GM23338 (cell line): ENCODE measurements at regions not wholly inside any gene's neighbourhood (a gene's known extent, or its start where the extent isn't known, plus 50 kb on each side); places are given as distances from the start of the nearest gene placed in this dataset.
A peak's percentile ranks its signal among the peaks of the same experiment; 100 is the strongest.

Experiments used
- ATAC-seq: fragments of 200-7000 bp; cut with Tn5 transposase; 3 replicates; pipeline ENCODE4 v1.9.1; 2020
- DNase-seq: peaks from one replicate; pipeline ENCODE4 v3.0.0-alpha.2; 2015; ENCODE audit warnings: low spot score
- H2AFZ ChIP-seq: fragments of 200-600 bp; sonication (generic); 2 replicates; pipeline ENCODE4 v1.8.0; 2016; ENCODE audit warnings: antibody characterized with exemption, mild to moderate bottlenecking, moderate library complexity
- H3F3A ChIP-seq: fragments of 200-600 bp; sonication (generic); replicated peaks from 2 replicates; pipeline ENCODE4 v1.8.0; 2017; ENCODE audit warnings: antibody characterized with exemption, mixed run types, low read depth
- H3K27ac ChIP-seq: fragments of 200-600 bp; sonication (generic); 2 replicates; pipeline ENCODE4 v1.6.1; 2016; ENCODE audit warnings: low read depth
- H3K27me3 ChIP-seq: fragments of 200-600 bp; sonication (generic); 2 replicates; pipeline ENCODE4 v1.8.0; 2016; ENCODE audit warnings: mild to moderate bottlenecking, mixed run types, moderate library complexity; ENCODE audit not compliant: insufficient read depth
- H3K36me3 ChIP-seq: fragments of 200-600 bp; sonication (generic); 2 replicates; pipeline ENCODE4 v1.8.0; 2016; ENCODE audit warnings: mild to moderate bottlenecking; ENCODE audit not compliant: insufficient read depth
- H3K4me1 ChIP-seq: fragments of 200-600 bp; sonication (generic); 2 replicates; pipeline ENCODE4 v1.8.0; 2016; ENCODE audit warnings: mild to moderate bottlenecking, moderate library complexity; ENCODE audit not compliant: insufficient read depth
- H3K4me2 ChIP-seq: fragments of 200-600 bp; sonication (generic); 2 replicates; pipeline ENCODE4 v1.7.1; 2017; ENCODE audit warnings: mixed run types
- H3K4me3 ChIP-seq: fragments of 200-600 bp; sonication (generic); 2 replicates; pipeline ENCODE4 v1.6.1; 2016; ENCODE audit warnings: mixed run types
- H3K79me2 ChIP-seq: fragments of 200-600 bp; sonication (generic); replicated peaks from 2 replicates; pipeline ENCODE4 v1.8.0; 2017; ENCODE audit warnings: mild to moderate bottlenecking; ENCODE audit not compliant: insufficient read depth
- H3K9me2 ChIP-seq: fragments of 200-600 bp; sonication (generic); 2 replicates; pipeline ENCODE4 v1.8.0; 2017; ENCODE audit not compliant: insufficient read depth
- H4K20me1 ChIP-seq: fragments of 200-600 bp; sonication (generic); replicated peaks from 2 replicates; pipeline ENCODE4 v1.8.0; 2017; ENCODE audit warnings: mild to moderate bottlenecking; ENCODE audit not compliant: insufficient read depth
- H3K27ac Mint-ChIP-seq: 2 replicates; pipeline ENCODE4 v1.8.0; 2020; ENCODE audit warnings: inconsistent platforms, mild to moderate bottlenecking, moderate library complexity, mixed read lengths
- H3K27me3 Mint-ChIP-seq: 3 replicates; pipeline ENCODE4 v1.8.0; 2022; ENCODE audit warnings: low read depth, mild to moderate bottlenecking, moderate library complexity, mixed read lengths, inconsistent platforms; ENCODE audit not compliant: insufficient read depth, poor library complexity
- H3K36me3 Mint-ChIP-seq: 3 replicates; pipeline ENCODE4 v1.8.0; 2021; ENCODE audit warnings: low read depth, mild to moderate bottlenecking, inconsistent platforms, moderate library complexity, mixed read lengths
- H3K4me1 Mint-ChIP-seq: 3 replicates; pipeline ENCODE4 v1.8.0; 2020; ENCODE audit warnings: mild to moderate bottlenecking, inconsistent platforms, mixed read lengths
- H3K4me3 Mint-ChIP-seq: 3 replicates; pipeline ENCODE4 v1.8.0; 2021; ENCODE audit warnings: moderate library complexity, mild to moderate bottlenecking, inconsistent platforms, mixed read lengths
- H3K9me3 Mint-ChIP-seq: 3 replicates; pipeline ENCODE4 v1.8.0; 2020; ENCODE audit warnings: moderate library complexity, mild to moderate bottlenecking, inconsistent platforms, mixed read lengths
- CREB1 ChIP-seq: fragments of 250-450 bp; sonication (Bioruptor Pico); IDR thresholded peaks from 2 replicates; pipeline ENCODE4 v1.5.0; 2020; ENCODE audit warnings: low read depth, mild to moderate bottlenecking, moderate library complexity
- EZH2 ChIP-seq: fragments of 200-600 bp; sonication (generic); IDR thresholded peaks from one replicate; pipeline ENCODE4 v1.8.0; 2017; ENCODE audit warnings: antibody characterized with exemption, mild to moderate bottlenecking, low read depth; ENCODE audit not compliant: unreplicated experiment
- EZH2phosphoT487 ChIP-seq: fragments of 200-600 bp; sonication (generic); IDR thresholded peaks from one replicate; pipeline ENCODE4 v1.8.1; 2018; ENCODE audit warnings: antibody characterized with exemption; ENCODE audit not compliant: unreplicated experiment
- JUNB ChIP-seq: IDR thresholded peaks from one replicate; pipeline ENCODE4 v1.6.1; 2016; ENCODE audit warnings: antibody characterized with exemption; ENCODE audit not compliant: unreplicated experiment
- NANOG ChIP-seq: IDR thresholded peaks from 2 replicates; pipeline ENCODE4 v1.6.1; 2016; ENCODE audit warnings: antibody characterized with exemption, borderline replicate concordance
- POLR2AphosphoS5 ChIP-seq: IDR thresholded peaks from 2 replicates; pipeline ENCODE4 v1.6.1; 2016; ENCODE audit warnings: antibody characterized with exemption, low read depth
- STAT1 ChIP-seq: IDR thresholded peaks from one replicate; pipeline ENCODE4 v1.6.1; 2016; ENCODE audit warnings: antibody characterized with exemption; ENCODE audit not compliant: unreplicated experiment
- ZNF114 ChIP-seq: fragments of 250-450 bp; sonication (Bioruptor Pico); IDR thresholded peaks from 2 replicates; pipeline ENCODE4 v1.5.0; 2020; ENCODE audit warnings: mild to moderate bottlenecking, moderate library complexity
- ZNF331 ChIP-seq: fragments of 250-450 bp; sonication (Bioruptor Pico); IDR thresholded peaks from 2 replicates; pipeline ENCODE4 v1.5.0; 2020; ENCODE audit warnings: low read depth, mild to moderate bottlenecking, moderate library complexity
- TF ChIP-seq, protein P1 (sequence below): IDR thresholded peaks from 2 replicates; pipeline ENCODE4 v1.6.1; 2016; ENCODE audit warnings: antibody characterized with exemption
- TF ChIP-seq, protein P2 (sequence below): fragments of 250-450 bp; sonication (Bioruptor Pico); IDR thresholded peaks from 2 replicates; pipeline ENCODE4 v1.5.0; 2020; ENCODE audit warnings: mild to moderate bottlenecking, moderate library complexity

DNA sequence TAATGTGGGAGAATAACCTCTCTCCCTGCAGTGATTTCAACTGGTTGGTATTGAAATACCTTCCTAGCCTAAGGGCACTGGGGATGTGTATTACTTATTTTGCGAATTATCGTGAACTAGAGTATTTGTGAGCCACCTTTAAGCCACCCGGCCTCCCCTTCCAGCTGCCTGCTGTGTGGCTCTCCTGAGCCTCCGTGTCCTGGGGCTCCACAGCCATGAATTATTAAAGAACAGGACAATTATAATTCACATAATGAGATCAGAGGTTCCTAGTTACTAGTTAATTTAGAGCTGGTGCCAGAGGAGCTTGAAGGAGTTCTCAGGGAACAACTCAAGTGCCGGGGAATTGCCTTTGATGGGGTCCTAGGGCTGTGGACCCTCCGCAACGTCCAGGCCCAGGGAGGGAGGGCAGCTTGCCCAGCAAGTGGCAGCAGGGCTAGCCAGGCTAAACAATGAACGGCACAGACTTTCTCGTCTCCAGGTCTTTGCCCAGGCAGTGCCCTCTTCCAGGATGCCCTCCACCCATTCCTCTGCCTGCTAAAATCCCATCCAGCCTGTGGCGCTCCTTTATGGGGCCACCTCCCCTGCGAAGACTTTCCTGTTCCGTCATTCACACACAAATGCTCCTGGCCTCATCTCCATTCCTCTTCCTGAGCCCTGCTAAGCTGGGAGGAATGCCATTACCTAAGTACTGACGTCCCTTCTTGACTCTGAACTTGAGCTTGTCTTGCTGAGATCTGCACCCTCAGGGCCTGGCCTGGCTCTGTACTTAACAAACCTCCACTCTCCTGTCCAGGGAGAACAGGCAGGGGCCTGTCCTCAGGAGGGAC is 91.5 kb downstream of the RTL6 start:
- H3K27ac Mint-ChIP-seq: peak overlapping the region; percentile 57; the same call in 1 of the 2 replicates
- TF ChIP-seq STAT1: no peak
- no peak for TF ChIP-seq CREB1 (CRISPR knock-in tag)
- TF ChIP-seq NANOG: no peak
- TF ChIP-seq EZH2: no peak
- TF ChIP-seq, protein P1, sequence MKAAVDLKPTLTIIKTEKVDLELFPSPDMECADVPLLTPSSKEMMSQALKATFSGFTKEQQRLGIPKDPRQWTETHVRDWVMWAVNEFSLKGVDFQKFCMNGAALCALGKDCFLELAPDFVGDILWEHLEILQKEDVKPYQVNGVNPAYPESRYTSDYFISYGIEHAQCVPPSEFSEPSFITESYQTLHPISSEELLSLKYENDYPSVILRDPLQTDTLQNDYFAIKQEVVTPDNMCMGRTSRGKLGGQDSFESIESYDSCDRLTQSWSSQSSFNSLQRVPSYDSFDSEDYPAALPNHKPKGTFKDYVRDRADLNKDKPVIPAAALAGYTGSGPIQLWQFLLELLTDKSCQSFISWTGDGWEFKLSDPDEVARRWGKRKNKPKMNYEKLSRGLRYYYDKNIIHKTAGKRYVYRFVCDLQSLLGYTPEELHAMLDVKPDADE: no peak
- Histone ChIP-seq H3K36me3 (no peaks in the 10 kb centered on the region), H3F3A (no peaks in the 10 kb centered on the region), H3K9me2 (no peaks in the 10 kb centered on the region), H3K4me2 (peak overlapping the region; percentile 48; the same call in 1 of the 2 replicates), H3K4me3 (no peak overlapping the region), H3K27me3 (no peaks in the 10 kb centered on the region), H4K20me1 (no peaks in the 10 kb centered on the region), H3K27ac (no peak overlapping the region), H2AFZ (peak overlapping the region; percentile 94), H3K79me2 (no peaks in the 10 kb centered on the region), H3K4me1 (peaks cover 10% of the 10 kb centered on the region)
- H3K4me1 Mint-ChIP-seq: peaks cover 17% of the 10 kb centered on the region
- no peaks in the 10 kb centered on the region for H3K36me3 Mint-ChIP-seq
- peak; percentile 56 for DNase-seq
- ATAC-seq: peak; percentile 76
- peak overlapping the region; percentile 9; the same call in 1 of the 3 replicates for H3K4me3 Mint-ChIP-seq
- peaks cover 12% of the 10 kb centered on the region for H3K27me3 Mint-ChIP-seq
- H3K9me3 Mint-ChIP-seq: no peaks in the 10 kb centered on the region

DNA sequence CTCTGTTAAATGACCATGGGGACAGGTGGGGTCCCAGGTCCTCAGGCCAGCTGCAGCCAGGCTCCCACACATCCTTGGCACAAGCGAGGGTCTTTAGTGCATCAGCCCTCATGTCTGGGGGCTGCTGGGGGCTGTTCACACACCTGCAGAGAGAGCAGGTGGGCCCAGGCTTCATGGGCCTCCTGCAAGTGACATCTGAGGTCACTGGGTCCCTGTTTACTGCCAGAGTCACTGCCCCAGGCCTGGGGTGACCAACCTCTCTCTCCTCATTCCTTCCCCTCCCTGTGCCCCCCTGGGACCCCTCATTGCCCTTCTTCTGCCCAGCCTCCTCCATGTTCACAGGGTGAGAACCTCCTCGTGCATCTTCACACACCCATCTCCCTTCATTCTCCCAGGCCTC is 92.4 kb downstream of the RTL6 start:
- peaks cover 10% of the 10 kb centered on the region for H3K4me1 ChIP-seq
- peaks cover 14% of the 10 kb centered on the region for H3K27me3 Mint-ChIP-seq
- no peak for ATAC-seq
- no peaks in the 10 kb centered on the region for H3K9me3 Mint-ChIP-seq
- DNase-seq: no peak
- no peak overlapping the region for H3K4me2 ChIP-seq
- H3K4me3 Mint-ChIP-seq: no peak overlapping the region
- no peaks in the 10 kb centered on the region for H3K9me2 ChIP-seq
- H3K4me1 Mint-ChIP-seq: peaks cover 17% of the 10 kb centered on the region
- no peaks in the 10 kb centered on the region for H4K20me1 ChIP-seq
- H3K79me2 ChIP-seq: no peaks in the 10 kb centered on the region
- no peaks in the 10 kb centered on the region for H3K27me3 ChIP-seq
- H3K4me3 ChIP-seq: no peak overlapping the region
- no peak overlapping the region for H3K27ac Mint-ChIP-seq
- no peak overlapping the region for H2AFZ ChIP-seq
- H3K36me3 ChIP-seq: no peaks in the 10 kb centered on the region
- no peak overlapping the region for H3K27ac ChIP-seq
- no peaks in the 10 kb centered on the region for H3K36me3 Mint-ChIP-seq
- H3F3A ChIP-seq: no peaks in the 10 kb centered on the region
- TF ChIP-seq NANOG (no peak), JUNB (no peak), POLR2AphosphoS5 (no peak), EZH2phosphoT487 (no peak), ZNF114 (CRISPR knock-in tag) (no peak), ZNF331 (CRISPR knock-in tag) (no peak), STAT1 (no peak), CREB1 (CRISPR knock-in tag) (no peak)
- TF ChIP-seq, protein P1: no peak
- TF ChIP-seq, protein P2, sequence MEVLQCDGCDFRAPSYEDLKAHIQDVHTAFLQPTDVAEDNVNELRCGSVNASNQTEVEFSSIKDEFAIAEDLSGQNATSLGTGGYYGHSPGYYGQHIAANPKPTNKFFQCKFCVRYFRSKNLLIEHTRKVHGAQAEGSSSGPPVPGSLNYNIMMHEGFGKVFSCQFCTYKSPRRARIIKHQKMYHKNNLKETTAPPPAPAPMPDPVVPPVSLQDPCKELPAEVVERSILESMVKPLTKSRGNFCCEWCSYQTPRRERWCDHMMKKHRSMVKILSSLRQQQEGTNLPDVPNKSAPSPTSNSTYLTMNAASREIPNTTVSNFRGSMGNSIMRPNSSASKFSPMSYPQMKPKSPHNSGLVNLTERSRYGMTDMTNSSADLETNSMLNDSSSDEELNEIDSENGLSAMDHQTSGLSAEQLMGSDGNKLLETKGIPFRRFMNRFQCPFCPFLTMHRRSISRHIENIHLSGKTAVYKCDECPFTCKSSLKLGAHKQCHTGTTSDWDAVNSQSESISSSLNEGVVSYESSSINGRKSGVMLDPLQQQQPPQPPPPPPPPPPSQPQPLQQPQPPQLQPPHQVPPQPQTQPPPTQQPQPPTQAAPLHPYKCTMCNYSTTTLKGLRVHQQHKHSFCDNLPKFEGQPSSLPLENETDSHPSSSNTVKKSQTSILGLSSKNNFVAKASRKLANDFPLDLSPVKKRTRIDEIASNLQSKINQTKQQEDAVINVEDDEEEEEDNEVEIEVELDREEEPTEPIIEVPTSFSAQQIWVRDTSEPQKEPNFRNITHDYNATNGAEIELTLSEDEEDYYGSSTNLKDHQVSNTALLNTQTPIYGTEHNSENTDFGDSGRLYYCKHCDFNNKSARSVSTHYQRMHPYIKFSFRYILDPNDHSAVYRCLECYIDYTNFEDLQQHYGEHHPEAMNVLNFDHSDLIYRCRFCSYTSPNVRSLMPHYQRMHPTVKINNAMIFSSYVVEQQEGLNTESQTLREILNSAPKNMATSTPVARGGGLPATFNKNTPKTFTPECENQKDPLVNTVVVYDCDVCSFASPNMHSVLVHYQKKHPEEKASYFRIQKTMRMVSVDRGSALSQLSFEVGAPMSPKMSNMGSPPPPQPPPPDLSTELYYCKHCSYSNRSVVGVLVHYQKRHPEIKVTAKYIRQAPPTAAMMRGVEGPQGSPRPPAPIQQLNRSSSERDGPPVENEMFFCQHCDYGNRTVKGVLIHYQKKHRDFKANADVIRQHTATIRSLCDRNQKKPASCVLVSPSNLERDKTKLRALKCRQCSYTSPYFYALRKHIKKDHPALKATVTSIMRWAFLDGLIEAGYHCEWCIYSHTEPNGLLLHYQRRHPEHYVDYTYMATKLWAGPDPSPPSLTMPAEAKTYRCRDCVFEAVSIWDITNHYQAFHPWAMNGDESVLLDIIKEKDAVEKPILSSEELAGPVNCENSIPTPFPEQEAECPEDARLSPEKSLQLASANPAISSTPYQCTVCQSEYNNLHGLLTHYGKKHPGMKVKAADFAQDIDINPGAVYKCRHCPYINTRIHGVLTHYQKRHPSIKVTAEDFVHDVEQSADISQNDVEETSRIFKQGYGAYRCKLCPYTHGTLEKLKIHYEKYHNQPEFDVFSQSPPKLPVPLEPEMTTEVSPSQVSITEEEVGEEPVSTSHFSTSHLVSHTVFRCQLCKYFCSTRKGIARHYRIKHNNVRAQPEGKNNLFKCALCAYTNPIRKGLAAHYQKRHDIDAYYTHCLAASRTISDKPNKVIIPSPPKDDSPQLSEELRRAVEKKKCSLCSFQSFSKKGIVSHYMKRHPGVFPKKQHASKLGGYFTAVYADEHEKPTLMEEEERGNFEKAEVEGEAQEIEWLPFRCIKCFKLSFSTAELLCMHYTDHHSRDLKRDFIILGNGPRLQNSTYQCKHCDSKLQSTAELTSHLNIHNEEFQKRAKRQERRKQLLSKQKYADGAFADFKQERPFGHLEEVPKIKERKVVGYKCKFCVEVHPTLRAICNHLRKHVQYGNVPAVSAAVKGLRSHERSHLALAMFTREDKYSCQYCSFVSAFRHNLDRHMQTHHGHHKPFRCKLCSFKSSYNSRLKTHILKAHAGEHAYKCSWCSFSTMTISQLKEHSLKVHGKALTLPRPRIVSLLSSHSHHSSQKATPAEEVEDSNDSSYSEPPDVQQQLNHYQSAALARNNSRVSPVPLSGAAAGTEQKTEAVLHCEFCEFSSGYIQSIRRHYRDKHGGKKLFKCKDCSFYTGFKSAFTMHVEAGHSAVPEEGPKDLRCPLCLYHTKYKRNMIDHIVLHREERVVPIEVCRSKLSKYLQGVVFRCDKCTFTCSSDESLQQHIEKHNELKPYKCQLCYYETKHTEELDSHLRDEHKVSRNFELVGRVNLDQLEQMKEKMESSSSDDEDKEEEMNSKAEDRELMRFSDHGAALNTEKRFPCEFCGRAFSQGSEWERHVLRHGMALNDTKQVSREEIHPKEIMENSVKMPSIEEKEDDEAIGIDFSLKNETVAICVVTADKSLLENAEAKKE (CRISPR knock-in tag): no peak
